Naive thymus-derived CD8-positive, alpha-beta T cell (primary cell): ENCODE measurements at regions not wholly inside any gene's neighbourhood (a gene's known extent, or its start where the extent isn't known, plus 50 kb on each side); places are given as distances from the start of the nearest gene placed in this dataset.

Source experiments
- ATAC-seq, 2 donors: fragments of 150-1000 bp; cut with Tn5 transposase in 1 of 2; sonication (Bioruptor Pico), chemical (Tn5 transposase) in 1 of 2; 1 replicate in 1 of 2; 2 replicates in 1 of 2; pipeline ENCODE4 v1.10.0; 2021; ENCODE audit warnings: mild to moderate bottlenecking in 2 of 2, moderate library complexity in 2 of 2
- POLR2A ChIA-PET: fragments of 350-600 bp; sonication (Branson Sonifier 250); formaldehyde crosslinking; loops from one replicate; lab custom pipeline; 2021; ENCODE audit warnings: antibody characterized with exemption; lab: Charles Lee
- DNase-seq, 10 donors: peaks; one replicate each; pipeline versions ENCODE4 v3.0.0 to v3.0.0-alpha.2; 2020 to 2022
- H3K27ac Mint-ChIP-seq, 10 donors: one replicate each; pipeline ENCODE4 v1.8.0; 2020 to 2022; ENCODE audit warnings: mild to moderate bottlenecking in 10 of 10, mixed read lengths in 10 of 10, moderate library complexity in 4 of 10, inconsistent platforms in 1 of 10
- H3K27me3 Mint-ChIP-seq, 5 donors: one replicate each; pipeline ENCODE4 v1.8.0; 2021 to 2022; ENCODE audit warnings: mixed read lengths in 5 of 5
- H3K36me3 Mint-ChIP-seq, 3 donors: one replicate each; pipeline ENCODE4 v1.8.0; 2020 to 2022; ENCODE audit warnings: mixed read lengths in 3 of 3, mild to moderate bottlenecking in 2 of 3, inconsistent platforms in 1 of 3
- H3K4me1 Mint-ChIP-seq, 4 donors: one replicate each; pipeline ENCODE4 v1.8.0; 2021 to 2022; ENCODE audit warnings: mixed read lengths in 4 of 4
- H3K4me3 Mint-ChIP-seq, 10 donors: one replicate each; pipeline ENCODE4 v1.8.0; 2020 to 2022; ENCODE audit warnings: mild to moderate bottlenecking in 10 of 10, mixed read lengths in 10 of 10, moderate library complexity in 6 of 10, inconsistent platforms in 1 of 10
- H3K9me3 Mint-ChIP-seq, 9 donors: one replicate each; pipeline ENCODE4 v1.8.0; 2020 to 2022; ENCODE audit warnings: mixed read lengths in 9 of 9, mild to moderate bottlenecking in 3 of 9, inconsistent platforms in 1 of 9, moderate library complexity in 1 of 9

DNA sequence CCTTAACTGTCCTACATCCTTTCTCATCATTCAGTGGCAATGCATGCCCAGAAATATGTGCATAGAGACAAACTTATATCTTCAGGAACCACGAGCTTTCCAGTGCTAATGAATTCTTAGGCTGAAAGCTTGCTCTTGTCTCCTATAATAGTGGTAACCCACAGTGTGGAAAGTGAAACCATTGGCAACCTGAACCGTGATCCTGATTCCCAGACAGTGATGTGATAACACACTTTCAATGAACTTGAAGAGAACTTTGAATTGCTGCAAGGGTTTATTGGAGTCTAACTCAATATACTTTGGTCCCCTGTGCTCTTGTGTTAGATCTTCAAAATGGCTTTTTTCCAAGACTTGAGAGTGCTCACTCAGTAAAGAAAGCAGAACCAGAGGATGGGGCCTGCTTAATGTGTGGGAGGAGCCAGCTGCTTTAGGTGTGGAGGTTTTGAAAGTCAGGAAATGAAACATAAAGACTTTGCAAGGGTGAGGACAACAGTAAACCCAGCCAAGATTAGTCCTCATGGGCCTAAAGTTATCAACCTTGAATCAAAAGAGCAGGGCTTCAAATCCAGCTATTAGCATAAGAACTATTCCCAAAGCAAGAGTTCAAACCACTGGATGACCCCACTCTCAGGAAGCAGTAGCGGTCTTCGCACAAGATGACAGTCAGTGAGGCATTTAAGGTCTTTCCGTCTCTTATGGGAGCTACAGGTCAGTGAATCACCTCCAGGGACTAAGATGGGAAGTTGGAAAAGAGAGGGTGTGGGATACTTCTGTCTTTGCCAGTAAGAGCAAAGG lies 332.4 kb upstream of the NRP1 start:
- H3K27ac Mint-ChIP-seq, result no peak overlapping the region
- H3K9me3 Mint-ChIP-seq, result peaks cover 0 to 9% (median 5%) of the 10 kb centered on the region in 9 donors
- no peak overlapping the region for H3K4me3 Mint-ChIP-seq
- H3K36me3 Mint-ChIP-seq, result peaks cover 0 to 8% (median 0%) of the 10 kb centered on the region in 3 donors
- DNase-seq (no peak), ATAC-seq (no peak)
- POLR2A ChIA-PET, result interaction anchor here (0.7 kb wide), 1 partner anchor 525 kb away, joined by 4 read pairs; no protein-coding TSS in a partner anchor
- peaks cover 4 to 19% (median 7%) of the 10 kb centered on the region in 5 donors for H3K27me3 Mint-ChIP-seq
- H3K4me1 Mint-ChIP-seq, result peaks cover 2 to 15% (median 6%) of the 10 kb centered on the region in 4 donors

DNA sequence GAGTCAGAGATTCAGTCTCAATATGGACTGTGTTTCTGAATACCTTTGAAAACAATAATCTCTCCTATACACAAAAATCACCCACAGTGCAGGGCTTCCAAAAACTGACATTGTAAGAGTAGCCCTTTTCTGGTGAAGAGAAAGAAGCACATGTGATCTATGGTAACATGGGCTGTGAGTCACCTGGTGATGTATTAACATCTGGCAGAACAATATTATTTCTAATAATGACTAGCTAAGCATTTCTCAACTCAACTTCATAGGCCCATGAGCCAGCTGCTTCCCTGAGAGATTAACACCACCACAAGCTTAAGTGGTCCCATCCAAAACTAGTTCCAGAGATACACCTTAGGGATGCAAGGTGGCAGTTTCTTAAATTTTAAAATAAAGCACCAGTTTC lies 331.0 kb upstream of the NRP1 start:
- Mint-ChIP-seq H3K27ac (no peak overlapping the region), H3K4me3 (no peak overlapping the region), H3K36me3 (peaks cover 0 to 8% (median 0%) of the 10 kb centered on the region in 3 donors), H3K9me3 (peaks cover 0 to 9% (median 5%) of the 10 kb centered on the region in 9 donors), H3K4me1 (peaks cover 4 to 21% (median 9%) of the 10 kb centered on the region in 4 donors), H3K27me3 (peaks cover 4 to 32% (median 10%) of the 10 kb centered on the region in 5 donors)
- ATAC-seq, result no peak
- DNase-seq, result no peak
- POLR2A ChIA-PET, result no interaction called here

DNA sequence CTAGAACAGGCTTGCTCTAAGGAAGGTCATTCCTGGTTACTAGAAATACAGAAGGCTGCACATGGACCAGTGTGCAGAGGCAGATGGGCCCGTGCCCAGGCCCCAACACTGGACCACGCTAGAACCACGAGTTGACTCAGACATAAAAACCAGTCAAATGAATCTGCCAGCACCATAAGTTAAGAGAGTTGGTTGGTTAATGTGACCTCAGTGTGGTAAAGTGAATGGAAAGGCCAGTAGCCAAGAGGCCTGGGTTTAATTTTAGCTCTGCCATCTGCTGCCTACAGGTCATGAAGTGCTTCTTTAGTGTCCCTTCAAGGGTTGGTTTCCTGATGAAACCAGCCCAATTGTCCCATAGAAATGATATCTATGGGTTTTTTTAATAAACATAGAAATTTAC lies 329.6 kb upstream of the NRP1 start:
- ATAC-seq (no peak), DNase-seq (no peak)
- Mint-ChIP-seq H3K9me3 (peaks cover 0 to 9% (median 5%) of the 10 kb centered on the region in 9 donors), H3K27me3 (peaks cover 4 to 39% (median 10%) of the 10 kb centered on the region in 5 donors), H3K4me1 (peaks cover 4 to 21% (median 9%) of the 10 kb centered on the region in 4 donors), H3K36me3 (peaks cover 0 to 8% (median 0%) of the 10 kb centered on the region in 3 donors), H3K4me3 (no peak overlapping the region), H3K27ac (no peak overlapping the region)
- POLR2A ChIA-PET, result no interaction called here

DNA sequence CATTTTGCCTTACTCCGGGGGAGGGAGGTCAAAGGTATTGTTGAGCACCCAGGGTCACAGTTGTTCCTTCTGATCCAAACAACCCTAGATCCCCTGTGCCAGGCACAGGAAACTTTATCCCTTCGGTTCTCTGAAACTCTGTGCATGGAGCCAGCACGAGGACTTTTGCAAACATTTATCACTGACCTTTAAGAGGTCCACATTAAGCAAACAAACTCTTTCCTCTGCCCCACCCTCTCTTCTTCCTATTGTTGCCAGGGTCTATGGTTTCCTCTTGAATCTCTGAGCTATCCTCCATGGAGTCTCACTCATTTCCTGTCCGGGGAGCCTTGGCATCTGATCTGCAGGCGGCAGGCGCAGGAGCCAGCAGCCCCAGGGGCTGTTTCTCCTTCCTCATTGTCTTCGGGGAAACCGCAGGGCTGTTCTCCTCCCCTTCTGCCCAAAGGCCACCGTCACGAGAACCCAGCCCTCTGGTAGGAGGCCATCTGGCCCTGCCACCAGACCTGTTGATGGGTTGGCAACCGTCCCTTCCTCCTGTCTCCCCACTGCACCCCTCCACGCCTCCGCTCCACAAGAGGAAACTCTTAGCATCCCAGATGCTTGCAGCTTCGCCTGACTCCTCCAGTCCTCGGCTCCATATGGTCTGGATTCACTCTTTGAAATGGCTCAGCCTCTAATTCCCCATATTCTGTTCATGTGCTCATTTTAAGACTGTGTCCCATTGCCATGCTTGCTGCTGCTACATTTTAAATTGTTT lies 327.3 kb upstream of the NRP1 start:
- Mint-ChIP-seq H3K36me3 (peaks cover 0 to 8% (median 0%) of the 10 kb centered on the region in 3 donors), H3K27ac (no peak overlapping the region), H3K4me1 (peaks cover 4 to 18% (median 9%) of the 10 kb centered on the region in 4 donors), H3K27me3 (peaks cover 3 to 39% (median 11%) of the 10 kb centered on the region in 5 donors), H3K4me3 (no peak overlapping the region), H3K9me3 (peaks cover 0 to 9% (median 5%) of the 10 kb centered on the region in 9 donors)
- POLR2A ChIA-PET, result no interaction called here
- no peak for ATAC-seq
- no peak for DNase-seq

DNA sequence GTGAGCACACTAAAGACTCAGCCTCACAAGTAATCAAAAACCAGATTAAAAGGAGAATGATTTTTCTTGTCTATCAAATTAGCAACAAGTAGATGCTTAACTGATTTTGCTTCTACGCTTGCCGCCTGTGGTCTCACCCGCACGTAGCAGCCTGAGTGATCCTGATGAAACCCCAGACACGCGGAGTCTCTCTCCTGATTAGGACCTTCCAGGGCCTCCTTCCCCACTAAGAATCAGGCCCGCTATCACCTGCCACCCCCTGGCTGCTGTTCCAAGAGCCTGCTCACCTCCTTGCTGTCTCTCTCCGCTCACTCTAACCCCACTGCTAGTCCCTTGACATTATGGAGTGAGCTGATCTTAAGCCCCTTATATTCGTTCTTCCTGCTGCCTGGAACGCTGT lies 325.9 kb upstream of the NRP1 start:
- Mint-ChIP-seq H3K9me3 (peaks cover 0 to 9% (median 5%) of the 10 kb centered on the region in 9 donors), H3K4me1 (peaks cover 4 to 15% (median 9%) of the 10 kb centered on the region in 4 donors), H3K27me3 (peaks cover 3 to 39% (median 11%) of the 10 kb centered on the region in 5 donors), H3K27ac (no peak overlapping the region), H3K4me3 (no peak overlapping the region), H3K36me3 (peaks cover 0 to 8% (median 0%) of the 10 kb centered on the region in 3 donors)
- POLR2A ChIA-PET, result no interaction called here
- ATAC-seq (no peak), DNase-seq (no peak)

DNA sequence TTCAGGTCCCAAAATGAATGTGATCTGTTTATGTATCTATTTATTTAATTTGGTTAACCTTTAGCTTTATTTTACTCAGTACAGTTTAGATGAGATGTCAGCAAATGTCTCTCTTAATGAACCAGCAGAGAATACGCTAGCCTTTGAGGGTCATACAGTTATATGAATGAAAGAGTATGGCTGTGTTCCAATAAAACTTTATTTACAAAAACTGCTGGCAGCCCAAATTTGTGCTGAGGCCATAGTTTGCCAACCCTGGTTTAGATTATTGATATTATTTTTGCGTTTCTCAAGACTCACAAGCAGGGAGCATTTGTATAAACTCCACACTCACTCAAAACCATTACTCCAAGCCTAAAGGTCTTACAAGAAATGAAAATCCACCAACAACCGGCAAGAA lies 323.4 kb upstream of the NRP1 start:
- H3K4me1 Mint-ChIP-seq, result peaks cover 4 to 21% (median 9%) of the 10 kb centered on the region in 4 donors
- DNase-seq (no peak), ATAC-seq (no peak)
- peaks cover 0 to 9% (median 7%) of the 10 kb centered on the region in 9 donors for H3K9me3 Mint-ChIP-seq
- POLR2A ChIA-PET, result no interaction called here
- H3K27ac Mint-ChIP-seq, result no peak overlapping the region
- no peak overlapping the region for H3K4me3 Mint-ChIP-seq
- peaks cover 0 to 7% (median 0%) of the 10 kb centered on the region in 3 donors for H3K36me3 Mint-ChIP-seq
- peaks cover 3 to 39% (median 12%) of the 10 kb centered on the region in 5 donors for H3K27me3 Mint-ChIP-seq

GRCh38 chr10:33657154-33657908 lies 322.9 kb upstream of the NRP1 start:
- POLR2A ChIA-PET, result no interaction called here

DNA sequence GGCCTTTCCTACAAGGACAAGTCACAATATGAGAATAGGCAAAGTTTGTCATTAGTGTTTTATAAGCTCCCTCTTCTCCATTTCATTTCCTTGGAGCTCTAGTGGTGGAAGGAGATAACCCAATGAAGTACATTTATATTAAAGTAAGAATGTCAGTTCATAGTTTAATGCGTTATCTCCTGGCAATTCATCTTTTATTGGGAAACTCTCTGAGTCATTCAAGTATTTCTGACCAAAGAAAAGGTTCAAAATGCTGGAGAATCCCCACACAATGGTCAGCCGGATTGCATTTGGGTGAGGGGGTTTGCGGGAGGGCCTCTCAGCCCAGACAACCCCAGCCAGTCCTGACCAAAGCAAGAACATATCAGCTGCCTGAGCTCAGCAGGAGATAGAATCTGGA lies 321.5 kb upstream of the NRP1 start:
- Mint-ChIP-seq H3K4me3 (no peak overlapping the region), H3K4me1 (peaks cover 0 to 8% (median 0%) of the 10 kb centered on the region in 4 donors), H3K9me3 (peaks cover 3 to 19% (median 8%) of the 10 kb centered on the region in 9 donors), H3K36me3 (peaks cover 0 to 7% (median 0%) of the 10 kb centered on the region in 3 donors), H3K27ac (no peak overlapping the region), H3K27me3 (peaks cover 0 to 20% (median 7%) of the 10 kb centered on the region in 5 donors)
- POLR2A ChIA-PET, result no interaction called here
- DNase-seq (no peak), ATAC-seq (no peak)

More at GRCh38 chr10:33657154-33657908, 322.9 kb upstream of the NRP1 start:
- H3K4me1 Mint-ChIP-seq, result peaks cover 4 to 17% (median 6%) of the 10 kb centered on the region in 4 donors
- ATAC-seq (no peak), DNase-seq (no peak)
- no peak overlapping the region for H3K27ac Mint-ChIP-seq
- H3K4me3 Mint-ChIP-seq, result no peak overlapping the region
- peaks cover 0 to 7% (median 0%) of the 10 kb centered on the region in 3 donors for H3K36me3 Mint-ChIP-seq
- peaks cover 0 to 34% (median 10%) of the 10 kb centered on the region in 5 donors for H3K27me3 Mint-ChIP-seq
- peaks cover 2 to 13% (median 8%) of the 10 kb centered on the region in 9 donors for H3K9me3 Mint-ChIP-seq

DNA sequence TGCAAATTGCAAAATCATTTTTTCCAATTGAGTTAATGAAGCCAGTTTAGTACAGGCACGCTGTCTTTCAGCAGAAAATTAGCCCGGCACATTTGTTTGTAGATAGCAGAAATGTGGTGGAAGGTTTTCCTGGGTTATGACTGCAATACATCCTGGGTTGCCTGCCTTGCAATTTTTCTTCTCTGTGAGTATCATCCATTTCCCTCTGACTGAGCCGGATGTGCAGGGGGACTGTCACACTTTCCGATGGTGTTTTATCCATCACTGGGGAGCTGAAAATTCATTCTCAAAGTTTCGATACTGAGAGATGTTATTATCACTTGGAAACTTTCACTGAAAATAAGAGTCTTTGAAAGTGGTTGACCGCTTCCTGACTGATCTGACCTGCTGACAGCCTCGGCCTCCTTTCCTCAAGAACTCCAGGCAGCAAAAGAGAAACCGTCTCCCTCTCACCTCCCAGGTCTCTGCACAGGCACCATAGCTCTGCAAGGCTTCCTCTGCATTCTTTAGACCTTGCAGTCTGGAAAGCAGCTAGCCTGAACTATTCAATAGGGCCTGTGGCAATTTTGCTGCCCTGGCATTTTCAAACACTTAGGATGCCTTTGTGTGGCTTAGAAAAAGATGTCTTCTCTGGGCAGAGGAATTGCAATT lies 320.8 kb upstream of the NRP1 start:
- H3K4me1 Mint-ChIP-seq, result peaks cover 0 to 8% (median 0%) of the 10 kb centered on the region in 4 donors
- no peak for ATAC-seq
- H3K27ac Mint-ChIP-seq, result no peak overlapping the region
- H3K27me3 Mint-ChIP-seq, result peaks cover 0 to 19% (median 6%) of the 10 kb centered on the region in 5 donors
- H3K36me3 Mint-ChIP-seq, result peaks cover 0 to 7% (median 0%) of the 10 kb centered on the region in 3 donors
- no peak for DNase-seq
- H3K9me3 Mint-ChIP-seq, result peaks cover 3 to 20% (median 8%) of the 10 kb centered on the region in 9 donors
- POLR2A ChIA-PET, result no interaction called here
- H3K4me3 Mint-ChIP-seq, result peak overlapping the region in 1 of 10 donors; percentile 28

GRCh38 chr10:33653584-33654367 lies 319.3 kb upstream of the NRP1 start:
- POLR2A ChIA-PET, result no interaction called here
- ATAC-seq, result no peak

GRCh38 chr10:33652870-33653269 lies 318.4 kb upstream of the NRP1 start:
- POLR2A ChIA-PET, result no interaction called here

More at GRCh38 chr10:33653584-33654367, 319.3 kb upstream of the NRP1 start:
- peaks cover 0 to 14% (median 7%) of the 10 kb centered on the region in 5 donors for H3K27me3 Mint-ChIP-seq
- peaks cover 3 to 27% (median 8%) of the 10 kb centered on the region in 9 donors for H3K9me3 Mint-ChIP-seq
- peaks cover 0 to 8% (median 0%) of the 10 kb centered on the region in 4 donors for H3K4me1 Mint-ChIP-seq
- H3K27ac Mint-ChIP-seq, result no peak overlapping the region
- no peak overlapping the region for H3K4me3 Mint-ChIP-seq
- DNase-seq, result no peak
- H3K36me3 Mint-ChIP-seq, result peaks cover 0 to 9% (median 0%) of the 10 kb centered on the region in 3 donors

More at GRCh38 chr10:33652870-33653269, 318.4 kb upstream of the NRP1 start:
- ATAC-seq (no peak), DNase-seq (no peak)
- Mint-ChIP-seq H3K4me1 (peaks cover 0 to 8% (median 0%) of the 10 kb centered on the region in 4 donors), H3K36me3 (peaks cover 0 to 13% (median 0%) of the 10 kb centered on the region in 3 donors), H3K27ac (no peak overlapping the region), H3K4me3 (no peak overlapping the region), H3K27me3 (peaks cover 0 to 19% (median 7%) of the 10 kb centered on the region in 5 donors), H3K9me3 (peaks cover 3 to 36% (median 10%) of the 10 kb centered on the region in 9 donors)
